Stimulated activated memory B cell treated with anti-CD40 and anti-IgM and Interleukin-4, amounts not matched to agents 10 μg/mL and 1 μg/mL and 100 μg/mL, for 72 hours (primary cell): ENCODE measurements at regions not wholly inside any gene's neighbourhood (a gene's known extent, or its start where the extent isn't known, plus 50 kb on each side); places are given as distances from the start of the nearest gene placed in this dataset.
A peak's percentile ranks its signal among the peaks of the same experiment; 100 is the strongest.

Experiments
- ATAC-seq: fragments of 150-1000 bp; cut with Tn5 transposase; 2 replicates; pipeline ENCODE4 v1.10.0; 2021
- H3K27ac Mint-ChIP-seq: one replicate; pipeline ENCODE4 v1.8.0; 2022; ENCODE audit warnings: mild to moderate bottlenecking, mixed read lengths
- H3K27me3 Mint-ChIP-seq: one replicate; pipeline ENCODE4 v1.8.0; 2022; ENCODE audit warnings: mixed read lengths
- H3K36me3 Mint-ChIP-seq: one replicate; pipeline ENCODE4 v1.8.0; 2022; ENCODE audit warnings: mixed read lengths
- H3K4me1 Mint-ChIP-seq: one replicate; pipeline ENCODE4 v1.8.0; 2022; ENCODE audit warnings: mixed read lengths
- H3K4me3 Mint-ChIP-seq: one replicate; pipeline ENCODE4 v1.8.0; 2022; ENCODE audit warnings: mild to moderate bottlenecking, moderate library complexity, mixed read lengths
- H3K9me3 Mint-ChIP-seq: one replicate; pipeline ENCODE4 v1.8.0; 2022; ENCODE audit warnings: mixed read lengths

DNA sequence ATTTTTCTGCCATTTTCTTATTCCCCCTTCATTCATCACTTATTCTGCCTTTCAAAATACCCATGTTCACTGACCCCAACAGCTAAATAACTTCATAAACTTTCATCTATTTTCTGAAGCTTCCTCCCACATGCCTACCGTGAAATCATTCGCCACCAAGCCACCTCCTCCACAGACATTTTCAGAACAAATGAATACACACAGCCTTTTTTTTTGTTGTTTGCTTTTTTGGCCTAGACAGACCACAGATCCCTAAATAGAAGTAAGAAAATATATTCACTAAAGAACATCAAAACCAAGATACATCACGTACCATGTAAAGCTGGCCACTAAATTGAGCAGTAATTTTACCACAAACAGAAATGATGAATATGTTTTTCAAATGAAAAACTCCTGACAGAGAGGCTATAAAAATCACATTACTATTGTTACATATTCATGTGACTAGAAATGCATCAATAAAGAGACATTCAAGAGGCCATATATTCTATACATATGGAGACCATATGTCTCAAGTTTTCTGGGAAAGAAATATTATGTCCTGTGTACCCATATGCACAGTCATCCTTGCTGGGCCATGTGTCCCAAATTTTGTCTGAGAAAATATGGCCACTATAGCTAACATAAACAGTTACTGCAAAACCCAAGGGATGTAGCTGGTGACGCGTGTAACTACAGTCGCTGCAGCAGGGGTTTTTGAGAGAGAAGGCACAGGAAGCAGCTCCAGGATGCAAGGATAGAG, 200.3 kb downstream of the FBXO15 start:
- H3K36me3 Mint-ChIP-seq: no peaks in the 10 kb centered on the region
- H3K27ac Mint-ChIP-seq: no peak overlapping the region
- no peaks in the 10 kb centered on the region for H3K4me1 Mint-ChIP-seq
- H3K4me3 Mint-ChIP-seq: no peak overlapping the region
- no peaks in the 10 kb centered on the region for H3K27me3 Mint-ChIP-seq
- no peaks in the 10 kb centered on the region for H3K9me3 Mint-ChIP-seq
- no peak for ATAC-seq

DNA sequence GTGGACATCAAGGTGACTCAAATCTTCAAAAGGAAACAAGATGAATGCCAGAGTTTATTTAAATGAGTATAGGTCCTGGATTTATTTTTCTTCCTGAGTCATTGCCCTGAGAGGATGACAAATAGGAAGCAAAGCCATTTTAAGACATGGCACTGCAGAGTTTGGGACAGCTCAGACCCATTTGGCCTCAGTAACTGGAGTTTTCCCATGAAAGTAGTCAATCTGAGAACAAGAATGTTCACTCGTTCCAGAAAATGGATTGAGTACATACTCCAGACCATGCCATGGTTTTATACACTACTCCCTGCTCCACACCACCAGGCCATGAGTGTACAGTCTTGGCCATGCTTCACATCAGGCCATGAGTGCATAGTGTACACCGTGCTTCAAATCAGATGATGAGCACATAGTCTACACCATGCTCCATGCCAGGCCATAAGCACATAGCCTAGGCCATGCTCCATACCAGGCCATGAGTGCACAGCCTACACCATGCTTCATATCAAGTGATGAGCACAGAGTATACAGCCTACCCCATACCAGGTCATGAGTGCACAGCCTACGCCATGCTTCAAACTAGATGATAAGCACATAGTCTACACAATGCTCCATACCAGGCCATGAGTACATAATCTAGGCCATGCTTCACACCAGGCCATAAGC, 202.4 kb downstream of the FBXO15 start:
- Mint-ChIP-seq H3K9me3 (no peaks in the 10 kb centered on the region), H3K4me1 (no peaks in the 10 kb centered on the region), H3K27ac (no peak overlapping the region), H3K4me3 (no peak overlapping the region), H3K27me3 (no peaks in the 10 kb centered on the region), H3K36me3 (no peaks in the 10 kb centered on the region)
- peak; percentile 42 for ATAC-seq

DNA sequence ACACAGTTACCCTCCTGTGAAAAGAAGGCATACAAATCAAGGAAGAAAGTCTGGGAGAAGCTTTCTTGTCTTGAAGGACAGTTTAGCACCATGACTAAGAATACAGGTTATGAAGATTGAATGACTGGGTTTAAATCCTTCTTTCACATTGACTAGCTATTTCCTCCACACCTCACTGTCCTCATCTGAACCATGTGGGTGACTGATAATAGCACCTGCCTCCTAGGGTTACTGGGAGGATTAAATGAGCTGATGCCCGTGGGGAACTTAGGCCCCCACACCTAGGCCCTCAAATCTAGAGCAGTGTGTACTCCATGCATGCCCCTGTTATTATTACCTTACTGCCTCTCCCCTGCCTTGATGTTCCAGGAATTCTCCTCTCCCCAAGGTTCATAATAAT, 202.9 kb downstream of the FBXO15 start:
- Mint-ChIP-seq H3K9me3 (no peaks in the 10 kb centered on the region), H3K4me1 (no peaks in the 10 kb centered on the region), H3K4me3 (no peak overlapping the region), H3K27me3 (peaks cover 4% of the 10 kb centered on the region), H3K27ac (no peak overlapping the region), H3K36me3 (no peaks in the 10 kb centered on the region)
- no peak for ATAC-seq

DNA sequence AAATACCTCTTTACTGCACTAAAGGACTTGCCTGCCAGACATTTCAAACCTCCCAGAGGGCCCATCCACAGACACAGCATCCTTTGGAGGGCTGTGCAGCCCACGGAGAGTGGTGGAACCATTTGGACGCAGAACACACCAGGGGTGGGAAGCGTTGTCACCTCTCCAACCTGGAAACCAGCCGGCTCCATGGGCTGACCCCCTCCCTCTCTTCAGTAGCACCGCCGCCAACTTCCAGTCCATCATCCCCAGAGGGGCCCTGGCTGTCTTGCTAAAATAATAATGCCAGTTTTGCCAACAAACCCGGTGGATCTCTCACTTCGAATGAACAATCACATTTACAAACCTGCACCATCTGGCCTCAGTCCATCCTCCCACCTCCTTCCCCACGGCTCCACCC, 203.9 kb downstream of the FBXO15 start:
- H3K27me3 Mint-ChIP-seq: peaks cover 9% of the 10 kb centered on the region
- no peaks in the 10 kb centered on the region for H3K36me3 Mint-ChIP-seq
- no peak for ATAC-seq
- H3K4me1 Mint-ChIP-seq: no peaks in the 10 kb centered on the region
- no peak overlapping the region for H3K4me3 Mint-ChIP-seq
- no peaks in the 10 kb centered on the region for H3K9me3 Mint-ChIP-seq
- H3K27ac Mint-ChIP-seq: no peak overlapping the region

DNA sequence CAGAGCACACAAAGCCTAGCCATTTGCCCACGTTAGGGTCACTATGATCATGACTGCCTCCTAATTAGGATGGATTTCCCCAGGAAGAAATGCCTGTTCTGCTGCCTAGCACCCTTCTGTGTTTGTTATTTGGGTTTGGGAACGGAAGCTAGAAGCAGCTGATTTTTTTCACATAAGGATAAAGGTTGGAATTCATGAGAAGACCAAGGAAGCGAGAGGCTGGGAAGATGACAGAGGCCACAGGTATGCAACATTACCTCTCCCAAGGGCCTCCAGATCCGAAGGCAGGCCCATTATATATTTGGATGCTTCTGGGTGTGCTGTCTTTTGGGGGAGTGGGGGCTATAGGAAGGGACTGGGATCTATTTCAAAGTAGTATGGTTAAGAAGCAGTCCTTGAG, 204.7 kb downstream of the FBXO15 start:
- no peak for ATAC-seq
- Mint-ChIP-seq H3K36me3 (no peaks in the 10 kb centered on the region), H3K27ac (no peak overlapping the region), H3K27me3 (peaks cover 9% of the 10 kb centered on the region), H3K4me1 (no peaks in the 10 kb centered on the region), H3K4me3 (no peak overlapping the region), H3K9me3 (no peaks in the 10 kb centered on the region)

DNA sequence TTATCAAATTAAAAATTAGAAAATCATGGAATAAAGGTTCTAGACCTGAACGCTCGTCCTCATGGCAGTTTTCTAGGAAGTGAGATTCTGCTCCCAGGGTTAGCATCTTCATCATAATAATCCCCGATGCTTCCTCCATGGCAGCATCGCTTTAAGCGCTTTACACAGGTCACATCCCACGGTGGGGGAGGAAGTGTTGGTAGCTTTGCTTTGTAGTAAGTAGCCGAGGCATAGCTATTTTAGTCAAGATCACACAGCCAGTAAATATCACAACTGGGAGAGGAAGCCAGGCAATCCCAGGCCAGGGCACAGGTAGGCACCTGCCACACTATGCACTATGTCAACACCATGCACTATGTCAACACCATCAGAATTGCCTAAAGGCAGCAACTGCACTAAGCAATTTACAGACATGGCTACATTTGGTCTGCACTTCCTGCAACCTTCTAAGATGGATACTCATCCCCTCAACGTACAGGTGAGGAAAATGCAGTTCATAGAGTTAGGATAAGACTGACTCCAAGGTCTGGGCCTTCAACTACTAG, 205.5 kb downstream of the FBXO15 start:
- Mint-ChIP-seq H3K27ac (no peak overlapping the region), H3K36me3 (no peaks in the 10 kb centered on the region), H3K4me3 (no peak overlapping the region), H3K9me3 (no peaks in the 10 kb centered on the region), H3K27me3 (peaks cover 9% of the 10 kb centered on the region), H3K4me1 (no peaks in the 10 kb centered on the region)
- no peak for ATAC-seq

DNA sequence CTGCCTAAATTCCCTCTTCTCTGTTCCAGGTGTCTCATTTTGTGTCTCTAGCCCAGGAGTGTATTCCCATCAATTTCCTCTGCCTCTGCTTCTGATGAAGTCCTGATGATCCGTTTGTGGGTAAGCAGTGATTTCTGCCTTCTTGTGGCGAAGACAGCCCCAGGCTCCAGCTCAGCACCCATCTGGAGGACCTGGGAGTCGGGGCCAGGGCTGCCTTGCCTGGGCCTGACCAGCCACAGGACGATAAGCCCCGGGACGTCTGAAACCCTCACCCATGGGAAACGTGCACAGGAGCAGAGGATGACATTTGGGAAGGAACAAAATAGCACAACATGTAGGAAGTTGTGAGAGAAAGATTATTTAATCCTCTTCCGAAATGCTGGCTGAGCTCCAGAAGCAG, 206.9 kb downstream of the FBXO15 start:
- no peaks in the 10 kb centered on the region for H3K9me3 Mint-ChIP-seq

DNA sequence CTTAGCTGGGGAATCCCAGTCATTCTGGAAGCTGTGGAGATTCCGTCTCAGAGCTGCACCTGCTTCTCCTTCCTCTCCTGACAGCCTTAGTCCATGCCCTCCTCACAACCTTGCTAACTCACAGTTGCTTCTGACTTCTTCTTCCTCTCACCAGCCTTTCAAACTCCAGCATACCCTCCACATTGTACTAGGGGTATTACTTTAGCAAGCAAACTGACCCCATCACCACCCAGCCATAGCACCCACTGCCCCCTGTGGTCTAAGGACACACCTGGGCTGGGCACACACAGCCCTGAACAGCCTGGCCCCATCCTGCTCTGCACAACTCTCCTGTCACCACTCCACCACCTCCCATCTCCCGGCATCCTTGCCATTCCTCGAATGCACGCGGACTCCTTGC, 208.2 kb downstream of the FBXO15 start:
- Mint-ChIP-seq H3K27ac (no peak overlapping the region), H3K9me3 (no peaks in the 10 kb centered on the region), H3K4me3 (no peak overlapping the region)

More for the DNA sequence above, 206.9 kb downstream of the FBXO15 start:
- no peak for ATAC-seq
- no peaks in the 10 kb centered on the region for H3K4me1 Mint-ChIP-seq
- no peaks in the 10 kb centered on the region for H3K36me3 Mint-ChIP-seq
- H3K4me3 Mint-ChIP-seq: no peak overlapping the region
- H3K27ac Mint-ChIP-seq: no peak overlapping the region
- peaks cover 9% of the 10 kb centered on the region for H3K27me3 Mint-ChIP-seq

DNA sequence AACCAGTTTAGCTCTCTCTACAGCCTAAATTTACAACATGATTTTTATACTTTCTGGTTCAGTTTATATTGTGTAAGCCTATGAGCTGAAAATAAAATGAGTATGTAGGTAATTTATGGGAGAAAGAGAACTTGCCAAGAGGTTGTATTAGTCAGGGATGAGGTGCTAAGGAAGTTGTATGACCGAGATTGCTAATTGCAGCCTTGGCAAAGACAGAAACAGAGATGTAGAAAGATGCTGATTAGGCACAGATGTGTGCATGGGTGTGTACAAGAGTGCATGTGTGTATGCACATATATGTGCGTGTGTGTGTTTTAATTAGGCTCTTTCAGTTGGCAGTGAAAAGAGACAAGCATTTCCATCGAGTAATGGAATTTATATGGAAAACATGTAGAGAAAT, 213.9 kb downstream of the FBXO15 start:
- H3K4me1 Mint-ChIP-seq: no peaks in the 10 kb centered on the region
- H3K4me3 Mint-ChIP-seq: no peak overlapping the region
- H3K27me3 Mint-ChIP-seq: no peaks in the 10 kb centered on the region
- H3K27ac Mint-ChIP-seq: no peak overlapping the region
- H3K9me3 Mint-ChIP-seq: peaks cover 9% of the 10 kb centered on the region
- ATAC-seq: no peak
- no peaks in the 10 kb centered on the region for H3K36me3 Mint-ChIP-seq

More for the DNA sequence above, 208.2 kb downstream of the FBXO15 start:
- Mint-ChIP-seq H3K27me3 (peaks cover 9% of the 10 kb centered on the region), H3K4me1 (no peaks in the 10 kb centered on the region), H3K36me3 (no peaks in the 10 kb centered on the region)
- ATAC-seq: no peak

DNA sequence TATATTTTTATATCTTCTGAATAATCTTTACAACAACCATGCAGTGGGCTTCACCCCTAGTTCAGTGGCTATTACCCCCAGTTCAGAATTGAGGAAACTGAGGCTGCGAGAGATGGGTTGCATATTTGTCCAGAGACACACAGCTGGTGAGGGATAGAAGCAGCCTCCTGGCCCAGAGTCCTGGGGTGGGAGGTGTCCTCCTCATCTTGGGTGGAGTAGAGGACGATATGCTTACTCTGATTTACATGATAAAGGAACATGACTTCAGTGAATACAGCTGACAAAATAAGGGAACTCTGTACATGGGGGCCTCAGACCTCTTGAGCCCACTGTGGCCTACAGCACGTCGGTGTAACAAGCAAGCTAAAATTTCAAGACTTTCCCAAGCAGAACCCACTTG, 214.7 kb downstream of the FBXO15 start:
- no peaks in the 10 kb centered on the region for H3K27me3 Mint-ChIP-seq

DNA sequence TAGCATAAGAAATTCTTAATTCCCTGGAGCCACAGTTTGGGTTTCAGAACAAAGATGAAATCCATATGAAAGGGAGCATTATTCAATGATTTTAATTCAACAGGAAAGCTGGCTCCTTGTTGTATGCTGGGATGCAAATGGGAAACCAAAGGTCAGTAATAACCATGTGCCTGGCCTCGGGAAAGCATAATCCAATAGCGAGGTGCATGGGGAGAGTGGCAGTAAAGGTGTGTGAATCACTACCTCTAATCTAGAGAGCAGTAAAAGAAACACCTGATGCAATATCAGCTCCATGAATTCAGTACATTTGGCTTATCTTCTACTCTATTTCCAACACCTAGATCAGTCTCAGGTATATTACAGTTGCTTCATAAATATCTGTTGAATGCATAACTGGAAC, 220.1 kb downstream of the FBXO15 start:
- no peaks in the 10 kb centered on the region for H3K36me3 Mint-ChIP-seq
- H3K4me3 Mint-ChIP-seq: no peak overlapping the region
- no peaks in the 10 kb centered on the region for H3K4me1 Mint-ChIP-seq
- no peak for ATAC-seq
- H3K9me3 Mint-ChIP-seq: peaks cover 9% of the 10 kb centered on the region
- H3K27ac Mint-ChIP-seq: no peak overlapping the region
- H3K27me3 Mint-ChIP-seq: no peaks in the 10 kb centered on the region

More for the DNA sequence above, 214.7 kb downstream of the FBXO15 start:
- no peak overlapping the region for H3K4me3 Mint-ChIP-seq
- H3K4me1 Mint-ChIP-seq: no peaks in the 10 kb centered on the region
- H3K36me3 Mint-ChIP-seq: no peaks in the 10 kb centered on the region
- no peak overlapping the region for H3K27ac Mint-ChIP-seq
- H3K9me3 Mint-ChIP-seq: peaks cover 9% of the 10 kb centered on the region
- no peak for ATAC-seq

DNA sequence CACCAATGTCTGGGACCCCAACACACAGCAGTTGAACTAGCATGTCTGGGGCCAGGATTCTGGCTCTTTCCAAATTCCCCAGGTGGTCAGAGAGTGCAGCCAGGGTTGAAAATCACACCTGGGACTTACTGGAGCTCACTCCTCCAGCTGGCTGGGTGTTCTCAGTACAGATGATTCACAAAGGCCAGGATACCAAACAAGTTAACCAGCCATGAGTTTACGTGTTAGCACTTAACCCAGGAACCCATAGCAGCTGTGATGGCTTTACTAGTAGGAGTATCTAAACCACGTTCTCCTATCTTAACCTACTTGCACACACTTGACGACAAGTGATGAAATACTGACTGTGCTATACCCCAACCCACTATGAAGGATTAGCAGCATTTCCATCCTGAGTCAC, 222.8 kb downstream of the FBXO15 start:
- ATAC-seq: no peak
- H3K36me3 Mint-ChIP-seq: no peaks in the 10 kb centered on the region
- H3K27ac Mint-ChIP-seq: no peak overlapping the region
- H3K4me1 Mint-ChIP-seq: no peaks in the 10 kb centered on the region
- H3K9me3 Mint-ChIP-seq: no peaks in the 10 kb centered on the region
- H3K27me3 Mint-ChIP-seq: no peaks in the 10 kb centered on the region
- H3K4me3 Mint-ChIP-seq: no peak overlapping the region

DNA sequence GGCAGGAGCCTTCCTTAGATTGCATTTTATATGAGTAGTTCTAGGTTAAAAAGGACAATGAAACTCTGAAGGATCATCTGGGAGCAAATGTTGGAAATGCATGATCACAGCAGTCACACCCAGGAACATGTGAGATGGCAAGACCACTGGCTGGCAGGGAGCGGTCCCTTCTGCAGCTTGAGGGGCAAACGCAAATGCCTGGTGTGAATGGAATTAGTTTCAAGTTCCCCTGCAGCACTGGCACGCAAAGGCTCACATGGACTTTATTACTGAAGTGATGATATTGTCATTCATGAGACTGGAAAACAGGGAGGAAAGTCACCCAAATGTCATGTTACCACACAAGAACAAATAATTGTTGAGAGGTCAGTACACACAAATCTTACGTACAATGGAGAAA, 223.3 kb downstream of the FBXO15 start:
- no peaks in the 10 kb centered on the region for H3K36me3 Mint-ChIP-seq
- ATAC-seq: no peak
- H3K4me3 Mint-ChIP-seq: no peak overlapping the region
- no peaks in the 10 kb centered on the region for H3K9me3 Mint-ChIP-seq
- no peaks in the 10 kb centered on the region for H3K27me3 Mint-ChIP-seq
- H3K27ac Mint-ChIP-seq: no peak overlapping the region
- no peaks in the 10 kb centered on the region for H3K4me1 Mint-ChIP-seq

DNA sequence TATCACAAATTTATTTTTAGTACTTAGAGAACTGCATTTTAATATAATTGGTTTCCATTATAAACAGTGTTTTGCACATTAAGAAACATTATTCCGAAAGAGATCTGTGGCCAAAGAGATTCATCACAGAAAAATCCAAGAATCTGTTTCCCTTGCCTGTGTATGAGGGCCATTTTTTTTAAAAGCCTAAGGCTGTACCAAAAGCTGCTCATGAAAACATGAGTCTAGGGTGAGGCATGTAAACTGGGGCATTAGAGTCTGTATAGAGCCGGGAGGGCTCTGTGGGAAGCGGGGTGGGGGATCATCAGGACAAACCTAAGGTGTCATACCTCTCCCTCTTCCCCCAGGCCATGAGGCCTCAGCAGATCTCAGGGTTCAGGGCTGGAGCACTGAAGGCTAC, 223.8 kb downstream of the FBXO15 start:
- Mint-ChIP-seq H3K27ac (no peak overlapping the region), H3K27me3 (no peaks in the 10 kb centered on the region), H3K9me3 (no peaks in the 10 kb centered on the region), H3K4me1 (no peaks in the 10 kb centered on the region), H3K4me3 (no peak overlapping the region), H3K36me3 (no peaks in the 10 kb centered on the region)
- ATAC-seq: no peak

DNA sequence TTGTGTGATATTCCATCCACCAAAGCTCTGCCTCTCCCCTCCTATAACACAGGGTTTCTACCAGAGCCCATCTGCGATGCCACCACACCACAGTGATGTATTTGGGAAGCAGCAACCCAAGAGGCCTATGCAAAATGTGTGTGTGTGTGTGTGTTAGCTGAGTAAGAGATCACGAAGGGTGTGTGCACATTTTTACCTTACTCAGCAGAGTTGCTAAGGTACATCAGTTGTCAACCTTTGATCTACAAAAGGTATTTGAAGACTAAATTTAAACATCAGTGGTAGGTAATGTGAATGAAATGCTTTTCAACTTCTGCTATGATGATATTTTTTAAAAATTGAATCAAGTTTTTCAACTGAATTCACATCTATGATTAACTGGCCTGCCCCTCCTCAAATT, 227.6 kb downstream of the FBXO15 start:
- no peak for ATAC-seq
- H3K27me3 Mint-ChIP-seq: no peaks in the 10 kb centered on the region
- no peaks in the 10 kb centered on the region for H3K9me3 Mint-ChIP-seq
- H3K4me1 Mint-ChIP-seq: no peaks in the 10 kb centered on the region
- H3K4me3 Mint-ChIP-seq: no peak overlapping the region
- no peak overlapping the region for H3K27ac Mint-ChIP-seq
- H3K36me3 Mint-ChIP-seq: no peaks in the 10 kb centered on the region

DNA sequence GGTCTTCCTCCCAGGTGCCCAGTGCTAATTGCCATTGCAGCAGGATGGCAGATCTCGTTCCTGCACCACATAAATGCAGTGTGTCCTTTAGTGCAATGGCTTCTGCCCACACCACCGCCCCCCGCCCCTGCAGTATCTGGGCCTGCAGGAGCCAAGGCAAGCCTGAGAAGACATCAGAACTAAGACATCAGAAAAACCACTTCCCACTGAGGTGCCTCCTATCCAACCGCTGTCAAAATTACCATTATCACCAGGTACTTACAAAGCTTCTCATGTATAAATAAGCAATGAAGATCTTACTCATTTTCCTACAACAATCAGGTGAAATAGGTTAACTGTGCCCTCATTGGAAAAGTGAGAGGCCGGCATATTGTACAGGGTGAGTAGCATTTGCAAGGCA, 228.8 kb downstream of the FBXO15 start:
- H3K27ac Mint-ChIP-seq: no peak overlapping the region
- H3K4me1 Mint-ChIP-seq: no peaks in the 10 kb centered on the region
- ATAC-seq: no peak
- no peaks in the 10 kb centered on the region for H3K36me3 Mint-ChIP-seq
- H3K9me3 Mint-ChIP-seq: no peaks in the 10 kb centered on the region
- no peak overlapping the region for H3K4me3 Mint-ChIP-seq
- no peaks in the 10 kb centered on the region for H3K27me3 Mint-ChIP-seq
